ENCODE measurements at regions not wholly inside any gene's neighbourhood (a gene's known extent, or its start where the extent isn't known, plus 50 kb on each side); places are given as distances from the start of the nearest gene placed in this dataset.

DNA sequence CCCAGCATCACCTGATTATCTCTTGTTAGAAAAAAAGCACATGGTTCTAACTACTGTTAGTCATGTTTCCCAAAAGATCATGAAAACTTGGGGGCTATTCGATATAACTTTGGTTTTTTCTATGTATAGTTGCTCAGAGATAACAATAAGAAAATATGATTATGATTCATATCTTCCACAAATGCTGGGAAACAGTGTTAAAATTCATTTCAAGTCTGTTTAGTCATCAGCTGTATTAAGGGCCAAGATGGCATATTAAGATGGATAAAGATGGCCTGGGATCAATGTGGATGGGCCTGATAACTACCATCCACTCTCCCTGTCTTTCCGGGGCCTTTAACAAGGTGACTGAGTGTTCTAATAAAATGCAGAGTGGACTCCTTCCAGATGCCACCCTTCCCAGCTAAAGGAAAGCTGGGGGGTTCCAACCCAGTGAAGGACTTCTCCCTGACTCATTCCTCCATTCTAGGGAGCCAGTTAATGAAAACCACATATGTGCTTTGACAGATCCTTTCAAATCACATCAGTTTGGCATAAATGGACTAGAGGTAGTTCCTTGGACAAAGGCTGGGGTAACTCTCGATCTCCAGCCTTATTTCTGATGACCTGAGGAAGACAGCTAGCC is 221.6 kb downstream of the VAPA start:
- TF ChIP-seq, protein P1, sequence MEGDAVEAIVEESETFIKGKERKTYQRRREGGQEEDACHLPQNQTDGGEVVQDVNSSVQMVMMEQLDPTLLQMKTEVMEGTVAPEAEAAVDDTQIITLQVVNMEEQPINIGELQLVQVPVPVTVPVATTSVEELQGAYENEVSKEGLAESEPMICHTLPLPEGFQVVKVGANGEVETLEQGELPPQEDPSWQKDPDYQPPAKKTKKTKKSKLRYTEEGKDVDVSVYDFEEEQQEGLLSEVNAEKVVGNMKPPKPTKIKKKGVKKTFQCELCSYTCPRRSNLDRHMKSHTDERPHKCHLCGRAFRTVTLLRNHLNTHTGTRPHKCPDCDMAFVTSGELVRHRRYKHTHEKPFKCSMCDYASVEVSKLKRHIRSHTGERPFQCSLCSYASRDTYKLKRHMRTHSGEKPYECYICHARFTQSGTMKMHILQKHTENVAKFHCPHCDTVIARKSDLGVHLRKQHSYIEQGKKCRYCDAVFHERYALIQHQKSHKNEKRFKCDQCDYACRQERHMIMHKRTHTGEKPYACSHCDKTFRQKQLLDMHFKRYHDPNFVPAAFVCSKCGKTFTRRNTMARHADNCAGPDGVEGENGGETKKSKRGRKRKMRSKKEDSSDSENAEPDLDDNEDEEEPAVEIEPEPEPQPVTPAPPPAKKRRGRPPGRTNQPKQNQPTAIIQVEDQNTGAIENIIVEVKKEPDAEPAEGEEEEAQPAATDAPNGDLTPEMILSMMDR (IDR thresholded peaks at IDR 0.05; ENCODE audit: poor library complexity, severe bottlenecking): no peak
- Histone ChIP-seq H3K9me3 (ENCODE audit: severe bottlenecking) (no peaks in the 10 kb centered on the region), H3K36me3 (ENCODE audit: low read depth) (no peaks in the 10 kb centered on the region), H3K27ac (ENCODE audit: poor library complexity, severe bottlenecking) (no peak overlapping the region), H3K27me3 (ENCODE audit: insufficient read depth, poor library complexity, severe bottlenecking) (no peaks in the 10 kb centered on the region), H3K4me1 (ENCODE audit: insufficient read depth, poor library complexity, severe bottlenecking) (no peaks in the 10 kb centered on the region), H3K4me3 (ENCODE audit: severe bottlenecking) (no peak overlapping the region)
- DNase-seq (ENCODE audit: low spot score): no peak
- ATAC-seq (ENCODE audit: low read depth): no peak

DNA sequence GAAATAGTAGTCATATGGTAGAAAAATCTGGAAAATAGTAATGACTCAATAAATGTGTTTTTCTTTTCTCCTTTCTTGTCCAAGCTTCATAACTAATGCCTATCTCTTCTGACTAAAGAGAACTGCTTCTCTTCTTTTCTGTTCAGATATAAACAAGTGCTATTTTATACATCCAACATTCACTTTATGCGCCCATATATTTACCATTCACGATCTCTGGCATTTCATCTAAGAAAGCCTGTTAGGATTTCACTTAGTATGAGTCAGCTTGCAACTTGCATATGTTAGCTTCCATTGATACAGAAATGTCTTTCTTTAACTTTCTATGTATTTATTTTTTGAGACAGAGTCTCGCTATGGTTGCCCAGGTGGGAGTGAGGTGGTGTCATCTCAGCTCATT is 224.9 kb downstream of the VAPA start:
- Histone ChIP-seq H3K27ac (ENCODE audit: poor library complexity, severe bottlenecking) (no peak overlapping the region), H3K27me3 (ENCODE audit: insufficient read depth, poor library complexity, severe bottlenecking) (no peaks in the 10 kb centered on the region), H3K4me3 (ENCODE audit: severe bottlenecking) (no peak overlapping the region), H3K4me1 (ENCODE audit: insufficient read depth, poor library complexity, severe bottlenecking) (peaks cover 5% of the 10 kb centered on the region), H3K36me3 (ENCODE audit: low read depth) (no peaks in the 10 kb centered on the region), H3K9me3 (ENCODE audit: severe bottlenecking) (no peaks in the 10 kb centered on the region)
- ATAC-seq (ENCODE audit: low read depth): no peak
- TF ChIP-seq, protein P1 (IDR thresholded peaks at IDR 0.05; ENCODE audit: poor library complexity, severe bottlenecking): no peak
- DNase-seq (ENCODE audit: low spot score): no peak

DNA sequence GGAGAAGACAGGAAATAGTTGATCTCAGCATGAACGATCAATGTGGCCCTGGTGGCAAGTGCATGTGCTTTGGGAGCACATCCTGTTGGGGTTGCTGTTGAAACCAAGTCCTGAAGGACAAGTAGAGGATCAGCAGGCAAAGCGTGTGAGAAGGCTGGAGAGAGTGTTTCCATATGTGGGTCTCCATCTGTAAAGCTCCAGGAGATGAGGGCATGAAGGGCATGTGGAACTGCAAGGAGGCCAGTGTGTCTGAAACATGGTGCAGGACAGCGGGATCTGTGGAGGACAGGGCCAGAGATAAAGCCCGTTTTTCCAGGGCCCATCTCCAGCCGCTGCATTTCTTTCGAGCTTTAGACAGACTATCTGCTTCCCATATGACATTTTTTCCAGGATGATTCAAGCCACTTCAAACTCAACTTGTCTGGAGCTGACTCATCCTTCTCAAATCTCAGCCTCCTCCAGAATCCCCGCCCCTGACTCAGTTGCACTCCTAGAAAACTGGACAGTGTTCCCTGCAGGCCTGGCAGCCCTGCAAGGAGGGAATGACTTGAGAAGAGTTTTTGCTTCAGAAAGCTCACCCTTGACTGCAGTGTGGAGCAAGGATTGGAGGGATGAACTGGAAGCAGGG is 226.1 kb downstream of the VAPA start:
- H3K27me3 ChIP-seq (ENCODE audit: insufficient read depth, poor library complexity, severe bottlenecking): no peaks in the 10 kb centered on the region
- H3K4me1 ChIP-seq (ENCODE audit: insufficient read depth, poor library complexity, severe bottlenecking): peaks cover 5% of the 10 kb centered on the region
- no peaks in the 10 kb centered on the region for H3K36me3 ChIP-seq (ENCODE audit: low read depth)
- ATAC-seq (ENCODE audit: low read depth) (no peak; the same call in 2 of the 3 replicates), DNase-seq (ENCODE audit: low spot score) (no peak)
- H3K9me3 ChIP-seq (ENCODE audit: severe bottlenecking): no peaks in the 10 kb centered on the region
- H3K4me3 ChIP-seq (ENCODE audit: severe bottlenecking): no peak overlapping the region
- H3K27ac ChIP-seq (ENCODE audit: poor library complexity, severe bottlenecking): no peak overlapping the region
- TF ChIP-seq, protein P1 (IDR thresholded peaks at IDR 0.05; ENCODE audit: poor library complexity, severe bottlenecking): no peak

DNA sequence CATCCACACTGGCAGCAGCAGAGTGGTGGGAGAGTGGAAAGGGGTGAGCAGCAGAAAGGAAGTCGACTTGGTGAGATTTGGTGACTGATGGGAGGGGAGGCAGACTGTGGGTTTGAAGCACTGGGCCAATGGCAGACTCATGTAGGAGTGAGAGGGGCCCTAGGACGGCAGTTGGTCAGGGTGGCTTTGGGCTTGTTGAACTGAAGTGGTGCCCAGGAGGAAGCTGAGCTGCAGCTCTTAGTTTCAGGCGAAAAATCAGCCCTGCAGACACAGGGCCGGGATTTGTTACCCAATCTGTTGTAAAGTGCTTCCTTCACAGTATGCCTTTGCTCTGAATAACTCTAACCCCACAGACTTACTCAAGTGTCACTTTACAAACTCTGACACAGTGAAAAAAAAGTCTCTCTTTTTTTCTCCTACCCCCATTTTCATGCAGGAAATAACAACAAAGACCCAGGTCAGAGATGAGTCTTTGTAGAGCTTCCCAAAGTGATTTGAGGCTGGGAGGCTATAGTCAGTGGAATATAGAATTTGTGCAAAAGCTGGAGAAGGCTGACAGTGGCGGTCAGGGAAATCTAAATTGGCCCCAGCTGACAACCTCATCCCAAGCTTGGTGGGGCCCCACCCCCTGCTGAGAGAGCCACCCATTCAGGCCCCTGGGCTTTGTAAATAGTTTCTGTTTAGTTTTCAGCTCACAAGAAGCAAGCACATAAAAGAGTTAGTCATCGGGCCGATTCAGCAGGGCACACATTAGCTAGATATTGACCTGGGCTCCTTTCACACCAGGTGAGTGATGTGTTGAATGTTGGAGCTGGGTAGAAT is 226.9 kb downstream of the VAPA start:
- TF ChIP-seq, protein P1 (IDR thresholded peaks at IDR 0.05; ENCODE audit: poor library complexity, severe bottlenecking): no peak
- no peak for DNase-seq (ENCODE audit: low spot score)
- no peaks in the 10 kb centered on the region for H3K9me3 ChIP-seq (ENCODE audit: severe bottlenecking)
- H3K36me3 ChIP-seq (ENCODE audit: low read depth): no peaks in the 10 kb centered on the region
- H3K4me1 ChIP-seq (ENCODE audit: insufficient read depth, poor library complexity, severe bottlenecking): peaks cover 5% of the 10 kb centered on the region
- H3K27ac ChIP-seq (ENCODE audit: poor library complexity, severe bottlenecking): no peak overlapping the region
- peak; percentile 73 for ATAC-seq (ENCODE audit: low read depth)
- H3K4me3 ChIP-seq (ENCODE audit: severe bottlenecking): no peak overlapping the region
- H3K27me3 ChIP-seq (ENCODE audit: insufficient read depth, poor library complexity, severe bottlenecking): no peaks in the 10 kb centered on the region

Measured in RWPE2 (cell line).